KMS-11 (cell line): ENCODE measurements at regions not wholly inside any gene's neighbourhood (a gene's known extent, or its start where the extent isn't known, plus 50 kb on each side); places are given as distances from the start of the nearest gene placed in this dataset.

Experiments
- H2AFZ ChIP-seq: fragments of 200-600 bp; sonication (generic); 2 replicates; pipeline ENCODE4 v1.6.1; 2016; ENCODE audit warnings: antibody characterized with exemption, mixed run types, low read depth
- H3K27ac ChIP-seq: fragments of 200-600 bp; sonication (generic); 2 replicates; pipeline ENCODE4 v1.6.1; 2016; ENCODE audit warnings: mild to moderate bottlenecking, mixed run types
- H3K27me3 ChIP-seq: fragments of 200-600 bp; sonication (generic); 2 replicates; pipeline ENCODE4 v1.6.1; 2017; ENCODE audit warnings: mild to moderate bottlenecking, low read depth, mixed run types, moderate library complexity; ENCODE audit not compliant: insufficient read depth
- H3K36me3 ChIP-seq: fragments of 200-600 bp; sonication (generic); 2 replicates; pipeline ENCODE4 v1.6.1; 2017; ENCODE audit warnings: mild to moderate bottlenecking, mixed run types; ENCODE audit not compliant: insufficient read depth
- H3K4me1 ChIP-seq: fragments of 200-600 bp; sonication (generic); 2 replicates; pipeline ENCODE4 v1.6.1; 2016; ENCODE audit warnings: mild to moderate bottlenecking, low read depth, mixed run types; ENCODE audit not compliant: poor library complexity, severe bottlenecking
- H3K4me2 ChIP-seq: fragments of 200-600 bp; sonication (generic); 2 replicates; pipeline ENCODE4 v1.7.0; 2016; ENCODE audit warnings: mild to moderate bottlenecking, mixed run types
- H3K4me3 ChIP-seq: fragments of 200-600 bp; sonication (generic); IDR thresholded peaks from 2 replicates; pipeline ENCODE4 v1.6.1; 2017; ENCODE audit warnings: low read depth, low read length, mixed read lengths; ENCODE audit not compliant: insufficient read depth
- H3K79me2 ChIP-seq: fragments of 200-600 bp; sonication (generic); 2 replicates; pipeline ENCODE4 v1.6.1; 2016; ENCODE audit warnings: low read depth, mixed run types; ENCODE audit not compliant: insufficient read depth
- H3K9ac ChIP-seq: fragments of 200-600 bp; sonication (generic); 2 replicates; pipeline ENCODE4 v1.6.1; 2016; ENCODE audit warnings: mild to moderate bottlenecking, mixed run types
- H4K20me1 ChIP-seq: fragments of 200-600 bp; sonication (generic); 2 replicates; pipeline ENCODE4 v1.6.1; 2016; ENCODE audit warnings: mild to moderate bottlenecking, mixed run types; ENCODE audit not compliant: insufficient read depth
- TF ChIP-seq, protein P1 (sequence below): fragments of 200-600 bp; sonication (generic); conservative IDR thresholded peaks from 2 replicates; pipeline ENCODE4 v1.6.1; 2017; ENCODE audit warnings: low read depth, mild to moderate bottlenecking, antibody characterized with exemption, low read length, moderate library complexity, mixed read lengths

DNA sequence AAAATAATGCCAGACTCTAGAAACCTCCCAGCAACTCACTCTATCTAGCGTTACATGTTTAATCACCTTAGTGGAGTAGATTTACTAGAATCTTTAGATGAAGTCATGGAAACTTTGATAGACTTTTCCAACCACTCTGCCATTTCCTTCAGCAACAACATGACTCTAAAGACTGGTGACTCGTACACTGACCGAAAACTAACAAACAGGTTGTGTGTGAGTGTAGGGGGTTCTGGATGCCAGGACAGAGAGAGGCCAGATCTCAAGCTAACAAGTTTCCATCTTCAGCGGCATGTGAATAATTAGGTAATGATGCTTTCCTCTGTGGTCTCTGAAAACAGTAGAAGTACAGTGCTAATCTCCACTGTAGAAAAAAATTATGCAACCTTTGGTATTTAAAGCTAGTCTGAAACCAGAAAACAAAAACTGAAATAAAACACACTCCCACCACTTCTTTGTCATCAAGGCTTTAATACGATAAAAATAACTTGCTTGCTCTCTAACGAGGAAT is 286.4 kb downstream of the PRDM5 start:
- Histone ChIP-seq H3K36me3 (no peaks in the 10 kb centered on the region), H3K27ac (no peak overlapping the region), H3K27me3 (no peaks in the 10 kb centered on the region), H3K9ac (no peak overlapping the region), H3K4me3 (no peak overlapping the region), H3K79me2 (no peaks in the 10 kb centered on the region), H3K4me2 (peak overlapping the region; percentile 17), H3K4me1 (peaks cover 18% of the 10 kb centered on the region), H2AFZ (peak overlapping the region; percentile 43; the same call in 1 of the 2 replicates), H4K20me1 (no peaks in the 10 kb centered on the region)
- TF ChIP-seq, protein P1, sequence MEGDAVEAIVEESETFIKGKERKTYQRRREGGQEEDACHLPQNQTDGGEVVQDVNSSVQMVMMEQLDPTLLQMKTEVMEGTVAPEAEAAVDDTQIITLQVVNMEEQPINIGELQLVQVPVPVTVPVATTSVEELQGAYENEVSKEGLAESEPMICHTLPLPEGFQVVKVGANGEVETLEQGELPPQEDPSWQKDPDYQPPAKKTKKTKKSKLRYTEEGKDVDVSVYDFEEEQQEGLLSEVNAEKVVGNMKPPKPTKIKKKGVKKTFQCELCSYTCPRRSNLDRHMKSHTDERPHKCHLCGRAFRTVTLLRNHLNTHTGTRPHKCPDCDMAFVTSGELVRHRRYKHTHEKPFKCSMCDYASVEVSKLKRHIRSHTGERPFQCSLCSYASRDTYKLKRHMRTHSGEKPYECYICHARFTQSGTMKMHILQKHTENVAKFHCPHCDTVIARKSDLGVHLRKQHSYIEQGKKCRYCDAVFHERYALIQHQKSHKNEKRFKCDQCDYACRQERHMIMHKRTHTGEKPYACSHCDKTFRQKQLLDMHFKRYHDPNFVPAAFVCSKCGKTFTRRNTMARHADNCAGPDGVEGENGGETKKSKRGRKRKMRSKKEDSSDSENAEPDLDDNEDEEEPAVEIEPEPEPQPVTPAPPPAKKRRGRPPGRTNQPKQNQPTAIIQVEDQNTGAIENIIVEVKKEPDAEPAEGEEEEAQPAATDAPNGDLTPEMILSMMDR: no peak

DNA sequence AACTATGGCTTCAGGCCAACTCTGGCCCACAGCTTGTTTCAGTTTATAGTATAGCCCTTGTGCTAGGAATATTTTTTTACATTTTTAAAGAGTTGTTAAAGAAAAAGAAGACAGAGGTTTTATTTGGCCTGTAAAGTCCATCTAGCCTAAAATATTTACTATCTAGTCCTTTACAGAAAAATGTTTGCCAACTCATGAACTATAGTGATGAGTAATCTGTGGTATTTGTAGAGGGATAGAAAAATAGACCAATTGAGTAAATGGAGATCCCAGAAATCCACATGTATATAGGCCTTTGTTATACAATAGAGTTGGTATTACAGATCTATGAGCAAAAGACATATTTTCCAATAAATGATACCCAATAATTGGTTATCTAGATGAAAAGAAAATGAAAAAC is 288.7 kb downstream of the PRDM5 start:
- Histone ChIP-seq H3K4me2 (no peak overlapping the region), H3K79me2 (no peaks in the 10 kb centered on the region), H3K4me1 (peaks cover 18% of the 10 kb centered on the region), H3K27me3 (no peaks in the 10 kb centered on the region), H2AFZ (no peak overlapping the region), H3K9ac (no peak overlapping the region), H3K36me3 (no peaks in the 10 kb centered on the region), H3K4me3 (no peak overlapping the region), H3K27ac (no peak overlapping the region), H4K20me1 (no peaks in the 10 kb centered on the region)
- TF ChIP-seq, protein P1: no peak

GRCh38 chr4:120630427-120630826 is 292.1 kb downstream of the PRDM5 start:
- no peaks in the 10 kb centered on the region for H3K36me3 ChIP-seq
- no peak overlapping the region for H2AFZ ChIP-seq
- H4K20me1 ChIP-seq: no peaks in the 10 kb centered on the region
- no peak overlapping the region for H3K9ac ChIP-seq
- H3K4me1 ChIP-seq: no peaks in the 10 kb centered on the region
- no peak overlapping the region for H3K4me3 ChIP-seq
- TF ChIP-seq, protein P1: no peak
- H3K4me2 ChIP-seq: no peak overlapping the region
- no peak overlapping the region for H3K27ac ChIP-seq
- no peaks in the 10 kb centered on the region for H3K79me2 ChIP-seq
- no peaks in the 10 kb centered on the region for H3K27me3 ChIP-seq

DNA sequence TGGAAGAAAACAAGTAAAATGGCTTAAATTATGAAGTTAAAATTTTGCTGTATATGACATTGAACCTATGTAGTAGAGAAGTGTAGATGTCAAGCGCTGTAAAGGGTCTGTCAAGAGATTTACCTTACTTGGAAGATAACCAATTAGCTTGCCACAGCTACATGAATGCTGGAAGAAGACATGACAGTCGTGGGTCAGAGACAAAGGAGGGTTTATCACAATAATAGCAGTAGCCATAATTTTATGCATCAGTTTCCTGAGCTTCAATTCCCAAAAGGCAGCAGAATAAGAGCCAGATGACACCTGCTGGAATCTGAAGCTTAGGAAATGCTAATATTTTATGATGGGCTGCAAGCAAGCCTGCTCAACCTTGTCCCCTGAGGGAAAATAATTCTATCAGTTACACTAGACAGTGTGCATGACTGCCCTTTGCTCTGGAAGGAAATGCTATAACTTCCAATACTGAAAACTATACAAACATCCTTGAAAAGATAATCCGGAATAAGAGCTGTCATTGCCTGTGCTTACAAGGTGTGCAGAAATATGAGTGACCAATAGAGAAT is 292.9 kb downstream of the PRDM5 start:
- Histone ChIP-seq H3K9ac (no peak overlapping the region), H4K20me1 (no peaks in the 10 kb centered on the region)
- TF ChIP-seq, protein P1: no peak

More for the DNA sequence above, 292.9 kb downstream of the PRDM5 start:
- no peak overlapping the region for H3K4me3 ChIP-seq
- H3K4me1 ChIP-seq: no peaks in the 10 kb centered on the region
- H3K27ac ChIP-seq: no peak overlapping the region
- no peak overlapping the region for H3K4me2 ChIP-seq
- no peaks in the 10 kb centered on the region for H3K79me2 ChIP-seq
- H3K27me3 ChIP-seq: no peaks in the 10 kb centered on the region
- H3K36me3 ChIP-seq: no peaks in the 10 kb centered on the region
- no peak overlapping the region for H2AFZ ChIP-seq
